VCaP (cell line): ENCODE measurements at regions not wholly inside any gene's neighbourhood (a gene's known extent, or its start where the extent isn't known, plus 50 kb on each side); places are given as distances from the start of the nearest gene placed in this dataset.

Source experiments
- H3K27ac ChIP-seq: fragments of 450-650 bp; 2 replicates; pipeline ENCODE4 v1.5.1; 2017
- TF ChIP-seq, protein P1 (sequence below): fragments of 450-650 bp; conservative IDR thresholded peaks from 2 replicates; pipeline ENCODE4 v1.5.1; 2017; ENCODE audit warnings: mild to moderate bottlenecking, moderate library complexity

DNA sequence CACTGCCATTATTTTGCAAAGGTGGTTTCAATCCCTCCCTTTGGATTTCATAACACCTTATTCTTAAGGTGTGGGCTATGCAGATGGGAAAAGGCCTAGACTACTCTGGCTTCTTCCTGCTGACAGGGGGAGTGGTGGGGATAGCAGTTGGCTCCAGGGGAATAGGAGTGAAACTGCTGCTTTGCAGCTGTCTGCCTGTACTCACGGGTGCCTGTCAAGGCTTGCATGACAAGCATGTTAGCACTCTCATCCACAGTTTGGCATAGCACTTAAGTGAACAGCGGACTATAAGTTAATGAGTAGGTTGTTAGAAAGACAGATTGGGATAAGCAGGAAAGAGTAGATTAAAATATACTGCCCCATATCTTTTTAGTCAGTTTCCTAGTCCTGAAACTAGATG, 287.5 kb upstream of the DAB1 start:
- TF ChIP-seq, protein P1, sequence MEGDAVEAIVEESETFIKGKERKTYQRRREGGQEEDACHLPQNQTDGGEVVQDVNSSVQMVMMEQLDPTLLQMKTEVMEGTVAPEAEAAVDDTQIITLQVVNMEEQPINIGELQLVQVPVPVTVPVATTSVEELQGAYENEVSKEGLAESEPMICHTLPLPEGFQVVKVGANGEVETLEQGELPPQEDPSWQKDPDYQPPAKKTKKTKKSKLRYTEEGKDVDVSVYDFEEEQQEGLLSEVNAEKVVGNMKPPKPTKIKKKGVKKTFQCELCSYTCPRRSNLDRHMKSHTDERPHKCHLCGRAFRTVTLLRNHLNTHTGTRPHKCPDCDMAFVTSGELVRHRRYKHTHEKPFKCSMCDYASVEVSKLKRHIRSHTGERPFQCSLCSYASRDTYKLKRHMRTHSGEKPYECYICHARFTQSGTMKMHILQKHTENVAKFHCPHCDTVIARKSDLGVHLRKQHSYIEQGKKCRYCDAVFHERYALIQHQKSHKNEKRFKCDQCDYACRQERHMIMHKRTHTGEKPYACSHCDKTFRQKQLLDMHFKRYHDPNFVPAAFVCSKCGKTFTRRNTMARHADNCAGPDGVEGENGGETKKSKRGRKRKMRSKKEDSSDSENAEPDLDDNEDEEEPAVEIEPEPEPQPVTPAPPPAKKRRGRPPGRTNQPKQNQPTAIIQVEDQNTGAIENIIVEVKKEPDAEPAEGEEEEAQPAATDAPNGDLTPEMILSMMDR, result no peak
- no peak overlapping the region for H3K27ac ChIP-seq

DNA sequence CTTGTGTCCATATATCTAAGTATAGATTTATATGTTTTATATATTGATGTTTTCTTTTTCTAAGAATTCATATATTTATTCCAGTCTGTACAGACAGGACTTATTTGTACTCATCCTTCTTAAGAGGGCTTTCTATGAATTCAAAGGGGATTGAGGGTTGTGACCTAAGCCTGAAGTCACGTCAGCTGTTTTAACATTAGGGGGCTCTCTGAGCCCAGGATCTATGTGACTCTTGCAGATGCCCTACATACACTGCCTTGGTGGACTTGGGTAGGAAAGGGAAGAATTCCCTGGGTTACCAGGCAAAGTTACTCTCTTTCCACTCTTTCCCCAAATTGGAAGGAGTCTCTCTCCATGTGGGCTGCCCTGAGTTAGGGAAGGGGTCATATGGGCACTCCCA, 283.8 kb upstream of the DAB1 start:
- H3K27ac ChIP-seq, result no peak overlapping the region
- TF ChIP-seq, protein P1, result no peak

DNA sequence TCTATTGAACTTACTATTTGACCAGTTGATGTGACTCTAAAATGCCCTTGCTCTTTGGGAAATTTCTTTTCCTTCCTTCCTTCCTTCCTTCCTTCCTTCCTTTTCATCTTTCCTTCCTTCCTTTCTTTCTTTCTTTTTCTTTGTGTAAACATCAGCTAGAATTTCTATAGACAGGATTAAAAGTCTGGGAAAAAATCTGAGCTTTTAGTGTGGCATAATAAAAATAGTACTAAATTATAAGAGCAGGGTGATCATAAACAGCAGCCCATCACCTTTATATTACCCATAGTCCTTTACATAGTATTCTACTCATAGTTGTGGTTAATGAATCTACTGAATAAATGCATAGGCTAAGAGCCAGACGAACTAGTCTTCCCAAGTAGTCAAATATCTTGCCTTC, 281.0 kb upstream of the DAB1 start:
- TF ChIP-seq, protein P1, result no peak
- H3K27ac ChIP-seq, result no peak overlapping the region

DNA sequence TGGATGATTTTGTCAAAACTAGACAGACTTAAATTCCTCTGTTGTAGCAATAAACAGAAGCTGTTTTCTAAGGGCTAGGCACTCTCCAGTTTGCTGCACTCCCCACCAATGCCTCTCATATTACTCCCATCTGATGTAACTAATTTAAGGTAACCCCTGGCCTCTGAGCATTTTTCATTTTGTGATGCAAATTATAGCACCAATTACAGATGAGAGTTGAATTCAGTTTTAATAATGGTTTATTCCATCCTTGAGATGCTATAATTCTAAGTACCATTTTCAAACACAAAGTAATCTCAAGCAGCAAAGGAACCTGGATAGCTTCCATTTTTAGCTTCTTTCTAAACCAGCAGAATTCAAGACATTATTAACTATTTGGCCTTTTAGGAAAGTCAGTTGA, 280.4 kb upstream of the DAB1 start:
- TF ChIP-seq, protein P1, result no peak

DNA sequence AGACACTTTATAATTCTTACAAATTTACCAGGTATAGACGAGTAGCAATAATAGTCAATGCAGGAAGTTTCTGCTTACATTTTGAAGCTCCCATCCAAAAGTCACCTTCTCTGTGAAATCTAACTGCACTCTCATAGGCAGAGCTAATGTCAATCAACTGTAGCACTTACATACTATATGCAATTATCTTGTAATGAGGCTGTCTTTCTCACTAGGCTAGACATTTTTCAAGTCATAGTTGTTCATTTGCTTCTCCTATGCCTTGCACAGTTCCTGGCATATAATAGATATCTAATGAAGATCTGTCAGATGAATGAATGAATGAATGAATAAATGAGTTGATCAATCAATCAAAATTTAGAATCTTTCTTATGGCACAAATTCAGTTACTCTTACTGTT, 273.0 kb upstream of the DAB1 start:
- TF ChIP-seq, protein P1, result no peak

More for the DNA sequence above, 280.4 kb upstream of the DAB1 start:
- H3K27ac ChIP-seq, result no peak overlapping the region

DNA sequence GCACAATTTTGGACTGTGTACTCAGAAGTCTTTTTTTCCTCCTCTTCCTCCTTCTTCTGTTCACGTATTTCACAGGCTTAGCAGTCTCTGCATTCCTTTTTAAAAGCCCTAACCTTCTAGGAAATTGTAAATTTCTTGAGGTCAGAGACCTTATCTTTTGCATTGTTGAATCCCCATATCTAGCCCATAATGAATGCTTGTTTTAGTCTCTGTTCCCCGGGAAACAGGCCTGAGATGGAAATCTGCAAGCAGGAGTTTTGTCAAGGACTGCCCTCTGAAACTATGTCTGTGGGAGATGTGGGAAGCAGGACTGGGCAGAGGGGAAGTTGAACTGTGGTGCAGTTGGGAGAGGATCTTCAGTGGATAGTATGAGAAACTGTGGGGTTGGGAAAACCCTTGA, 272.2 kb upstream of the DAB1 start:
- no peak overlapping the region for H3K27ac ChIP-seq
- TF ChIP-seq, protein P1, result no peak

More for the DNA sequence above, 273.0 kb upstream of the DAB1 start:
- H3K27ac ChIP-seq, result no peak overlapping the region

DNA sequence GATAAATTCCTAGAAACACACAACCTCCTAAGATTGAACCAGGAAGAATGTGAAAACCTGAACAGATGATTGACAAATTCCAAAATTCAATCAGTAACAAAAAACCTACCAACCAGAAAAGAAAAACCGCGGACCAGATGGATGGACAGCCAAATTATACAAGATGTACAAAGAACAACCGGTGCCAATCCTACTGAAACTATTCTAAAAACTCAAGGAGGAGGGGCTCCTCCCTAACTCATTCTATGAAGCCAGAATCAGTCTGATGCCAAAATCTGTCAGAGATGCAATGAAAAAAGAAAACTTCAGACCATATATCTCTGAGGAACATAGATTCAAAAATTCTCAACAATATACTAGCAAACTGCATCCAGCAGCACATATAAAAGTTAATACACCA, 262.4 kb upstream of the DAB1 start:
- TF ChIP-seq, protein P1, result no peak

More for the DNA sequence above, 262.4 kb upstream of the DAB1 start:
- no peak overlapping the region for H3K27ac ChIP-seq
